Osteocyte (in vitro differentiated cells): ENCODE measurements at regions not wholly inside any gene's neighbourhood (a gene's known extent, or its start where the extent isn't known, plus 50 kb on each side); places are given as distances from the start of the nearest gene placed in this dataset.
A peak's percentile ranks its signal among the peaks of the same experiment; 100 is the strongest.
"Not testable (repeated sequence)": the region's sequence is repeated elsewhere in the genome, so short reads cannot be mapped to it uniquely, and the experiment has no call there.

Experiments used
- DNase-seq: peaks from one replicate; pipeline ENCODE4 v3.0.0; 2021; ENCODE audit warnings: mixed read lengths; ENCODE audit not compliant: unreplicated experiment; ENCODE audit errors: extremely low spot score
- H3K27ac Mint-ChIP-seq: one replicate; pipeline ENCODE4 v1.8.0; 2021; ENCODE audit warnings: mild to moderate bottlenecking, mixed read lengths; ENCODE audit not compliant: unreplicated experiment
- H3K27me3 Mint-ChIP-seq: one replicate; pipeline ENCODE4 v1.8.0; 2021; ENCODE audit warnings: mixed read lengths; ENCODE audit not compliant: unreplicated experiment
- H3K36me3 Mint-ChIP-seq: one replicate; pipeline ENCODE4 v1.8.0; 2021; ENCODE audit warnings: mixed read lengths; ENCODE audit not compliant: unreplicated experiment
- H3K4me1 Mint-ChIP-seq: one replicate; pipeline ENCODE4 v1.8.0; 2021; ENCODE audit warnings: mixed read lengths; ENCODE audit not compliant: unreplicated experiment
- H3K4me3 Mint-ChIP-seq: one replicate; pipeline ENCODE4 v1.8.0; 2021; ENCODE audit warnings: mild to moderate bottlenecking, moderate library complexity, mixed read lengths; ENCODE audit not compliant: unreplicated experiment
- H3K9me3 Mint-ChIP-seq: one replicate; pipeline ENCODE4 v1.8.0; 2021; ENCODE audit warnings: mixed read lengths; ENCODE audit not compliant: unreplicated experiment
- CTCF ChIP-seq: fragments of 200-600 bp; sonication (generic); IDR thresholded peaks from 2 replicates; pipeline ENCODE4 v1.5.0; 2021; ENCODE audit warnings: antibody characterized with exemption, mild to moderate bottlenecking, moderate library complexity

GRCh38 chr10:46779571-46779970 lies 131.7 kb upstream of the PTPN20 start:
- not testable (repeated sequence) for DNase-seq, H3K27me3 Mint-ChIP-seq, H3K9me3 Mint-ChIP-seq, H3K4me3 Mint-ChIP-seq, H3K36me3 Mint-ChIP-seq, H3K27ac Mint-ChIP-seq
- H3K4me1 Mint-ChIP-seq: peaks cover 17% of the 10 kb centered on the region

- DNase-seq: not testable (repeated sequence)
- Mint-ChIP-seq H3K27ac (peak overlapping the region; percentile 63), H3K4me1 (peaks cover 17% of the 10 kb centered on the region)
Measured at GRCh38 chr10:46780164-46780563, 131.1 kb upstream of the PTPN20 start.

GRCh38 chr10:46781001-46781400 lies 130.2 kb upstream of the PTPN20 start:
- DNase-seq, H3K36me3 Mint-ChIP-seq, H3K27me3 Mint-ChIP-seq, H3K4me3 Mint-ChIP-seq, H3K9me3 Mint-ChIP-seq: not testable (repeated sequence)
- H3K27ac Mint-ChIP-seq: peak overlapping the region; percentile 63
- H3K4me1 Mint-ChIP-seq: peaks cover 17% of the 10 kb centered on the region

More at GRCh38 chr10:46780164-46780563, 131.1 kb upstream of the PTPN20 start:
- not testable (repeated sequence) for H3K9me3 Mint-ChIP-seq, H3K4me3 Mint-ChIP-seq, H3K36me3 Mint-ChIP-seq, H3K27me3 Mint-ChIP-seq

GRCh38 chr10:46782001-46782874 lies 129.0 kb upstream of the PTPN20 start:
- H3K4me1 Mint-ChIP-seq: peaks cover 18% of the 10 kb centered on the region
- H3K4me3 Mint-ChIP-seq, DNase-seq, H3K36me3 Mint-ChIP-seq, H3K9me3 Mint-ChIP-seq, H3K27me3 Mint-ChIP-seq: not testable (repeated sequence)
- H3K27ac Mint-ChIP-seq: peak overlapping the region; percentile 86

- peaks cover 21% of the 10 kb centered on the region for H3K4me1 Mint-ChIP-seq
- H3K9me3 Mint-ChIP-seq, H3K4me3 Mint-ChIP-seq, DNase-seq, H3K27ac Mint-ChIP-seq, H3K36me3 Mint-ChIP-seq, H3K27me3 Mint-ChIP-seq: not testable (repeated sequence)
Measured at GRCh38 chr10:46784665-46785064, 126.6 kb upstream of the PTPN20 start.

GRCh38 chr10:46786125-46786517 lies 125.1 kb upstream of the PTPN20 start:
- not testable (repeated sequence) for DNase-seq, H3K36me3 Mint-ChIP-seq, H3K9me3 Mint-ChIP-seq

GRCh38 chr10:46786518-46787320 lies 124.5 kb upstream of the PTPN20 start:
- DNase-seq: peak; percentile 86
- H3K4me3 Mint-ChIP-seq: peak overlapping the region; percentile 97

More at GRCh38 chr10:46786125-46786517, 125.1 kb upstream of the PTPN20 start:
- Mint-ChIP-seq H3K27ac (peak overlapping the region; percentile 98), H3K4me3 (peak overlapping the region; percentile 97), H3K4me1 (peaks cover 14% of the 10 kb centered on the region)
- H3K27me3 Mint-ChIP-seq: not testable (repeated sequence)

GRCh38 chr10:46787321-46787615 lies 124.0 kb upstream of the PTPN20 start:
- Mint-ChIP-seq H3K36me3 (no peaks in the 10 kb centered on the region), H3K27ac (peak overlapping the region; percentile 98), H3K4me3 (peak overlapping the region; percentile 97), H3K9me3 (no peaks in the 10 kb centered on the region), H3K27me3 (no peaks in the 10 kb centered on the region), H3K4me1 (peaks cover 8% of the 10 kb centered on the region)
- peak; percentile 48 for TF ChIP-seq CTCF
- DNase-seq: no peak

More at GRCh38 chr10:46786518-46787320, 124.5 kb upstream of the PTPN20 start:
- H3K27ac Mint-ChIP-seq: peak overlapping the region; percentile 98
- peaks cover 12% of the 10 kb centered on the region for H3K4me1 Mint-ChIP-seq
- not testable (repeated sequence) for H3K36me3 Mint-ChIP-seq, H3K9me3 Mint-ChIP-seq, H3K27me3 Mint-ChIP-seq

- not testable (repeated sequence) for H3K27me3 Mint-ChIP-seq, H3K27ac Mint-ChIP-seq, H3K36me3 Mint-ChIP-seq, DNase-seq, H3K4me3 Mint-ChIP-seq, H3K9me3 Mint-ChIP-seq, H3K4me1 Mint-ChIP-seq
Measured at GRCh38 chr10:46792657-46793357, 118.4 kb upstream of the PTPN20 start.

GRCh38 chr10:46796351-46796750 lies 114.9 kb upstream of the PTPN20 start:
- not testable (repeated sequence) for H3K27me3 Mint-ChIP-seq, DNase-seq, H3K9me3 Mint-ChIP-seq, H3K4me3 Mint-ChIP-seq, H3K27ac Mint-ChIP-seq, H3K4me1 Mint-ChIP-seq
- H3K36me3 Mint-ChIP-seq: peaks cover 15% of the 10 kb centered on the region
